ENCODE measurements at regions not wholly inside any gene's neighbourhood (a gene's known extent, or its start where the extent isn't known, plus 50 kb on each side); places are given as distances from the start of the nearest gene placed in this dataset.

DNA sequence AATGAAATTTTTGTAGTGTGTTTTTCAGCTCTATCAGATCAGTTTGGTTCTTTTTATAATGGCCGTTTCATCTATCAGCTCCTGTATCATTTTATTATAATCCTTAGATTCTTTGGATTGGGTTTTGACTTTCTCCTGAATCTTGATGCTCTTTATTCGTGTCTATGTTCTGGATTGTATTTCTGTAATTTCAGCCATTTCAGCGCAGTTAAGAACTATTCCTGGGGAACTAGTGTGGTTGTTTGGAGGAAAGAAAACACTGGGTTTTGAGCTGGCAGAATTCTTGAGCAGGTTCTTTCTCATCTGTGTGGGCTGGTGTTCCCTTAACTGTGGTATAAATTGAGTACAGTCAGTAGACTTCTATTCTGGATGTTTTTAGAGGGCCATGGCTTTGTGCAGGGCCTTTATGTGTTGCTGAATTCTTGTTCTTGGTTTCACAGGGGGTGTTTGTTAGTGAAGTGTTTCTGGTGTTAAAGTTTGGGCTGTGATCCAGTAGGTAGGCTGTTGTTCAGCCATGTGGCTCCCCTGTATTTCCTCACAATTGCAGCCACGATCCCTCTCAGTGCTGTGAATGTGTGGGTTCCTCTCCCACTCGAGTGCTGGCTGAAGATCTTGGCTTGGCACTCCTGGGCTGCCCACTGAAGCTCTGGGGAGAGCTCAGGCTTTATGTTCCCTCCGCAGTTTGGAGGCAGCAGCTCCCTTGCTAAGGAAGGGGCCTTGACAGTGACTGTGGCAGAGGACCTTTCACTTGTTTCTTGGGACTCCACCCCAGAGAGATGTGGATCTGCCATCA lies 56.0 kb upstream of the CCDC190 start:
- 67 to 94% methylated on average over 2 to 6 of the region's 6 CpGs for WGBS, 2 donors (ENCODE audit: low coverage in 1 of 2)
- no peaks in the 10 kb centered on the region for H3K36me3 ChIP-seq
- in situ Hi-C loops (cut with MboI; ENCODE audit: low pct_ligation_motif_present in 1 of 4, low pct_unique_long_range_greater_than_20kb in 1 of 4, low sequenced_read_pairs in 3 of 4) (no loop called here), intact Hi-C loops (cut with DNase I; ENCODE audit: low total_unique reads) (no loop called here)
- DNase-seq: no peak
- H3K27me3 ChIP-seq: no peaks in the 10 kb centered on the region
- H3K27ac ChIP-seq: no peak overlapping the region
- no peak for TF ChIP-seq EP300 (IDR thresholded peaks at IDR 0.05; ENCODE audit: low read depth)
- TF ChIP-seq POLR2A (IDR thresholded peaks at IDR 0.05): no peak
- TF ChIP-seq POLR2AphosphoS5 (IDR thresholded peaks at IDR 0.05): no peak
- TF ChIP-seq CTCF (IDR thresholded peaks at IDR 0.05): no peak
- H3K9me3 ChIP-seq: peaks cover 10 to 12% of the 10 kb centered on the region in 2 donors
- H3K4me1 ChIP-seq: no peaks in the 10 kb centered on the region
- H3K4me3 ChIP-seq: no peak overlapping the region

- no peak for DNase-seq
- no peak overlapping the region for H3K4me3 ChIP-seq
- no peak overlapping the region for H3K27ac ChIP-seq
- in situ Hi-C loops (cut with MboI; ENCODE audit: low pct_ligation_motif_present in 1 of 4, low pct_unique_long_range_greater_than_20kb in 1 of 4, low sequenced_read_pairs in 3 of 4) (no loop called here), intact Hi-C loops (cut with DNase I; ENCODE audit: low total_unique reads) (no loop called here)
- peaks cover 10 to 12% of the 10 kb centered on the region in 2 donors for H3K9me3 ChIP-seq
- no peaks in the 10 kb centered on the region for H3K36me3 ChIP-seq
- no peak for TF ChIP-seq POLR2A (IDR thresholded peaks at IDR 0.05)
- TF ChIP-seq POLR2AphosphoS5 (IDR thresholded peaks at IDR 0.05): no peak
- no peak for TF ChIP-seq CTCF (IDR thresholded peaks at IDR 0.05)
- no peak for TF ChIP-seq EP300 (IDR thresholded peaks at IDR 0.05; ENCODE audit: low read depth)
- no peaks in the 10 kb centered on the region for H3K27me3 ChIP-seq
- no peaks in the 10 kb centered on the region for H3K4me1 ChIP-seq
- 57 to 82% methylated on average over 2 of the region's 2 CpGs for WGBS, 2 donors (ENCODE audit: low coverage in 1 of 2)
These were observed 55.4 kb upstream of the CCDC190 start for GRCh38 chr1:162916407-162916806.

GRCh38 chr1:162914601-162915000 lies 53.6 kb upstream of the CCDC190 start:
- in situ Hi-C loops (cut with MboI; ENCODE audit: low pct_ligation_motif_present in 1 of 4, low pct_unique_long_range_greater_than_20kb in 1 of 4, low sequenced_read_pairs in 3 of 4): no loop called here
- peaks cover 10 to 12% of the 10 kb centered on the region in 2 donors for H3K9me3 ChIP-seq
- no peak overlapping the region for H3K27ac ChIP-seq
- H3K4me3 ChIP-seq: no peak overlapping the region
- no peaks in the 10 kb centered on the region for H3K36me3 ChIP-seq
- no peak for TF ChIP-seq CTCF (IDR thresholded peaks at IDR 0.05)
- no peak for TF ChIP-seq POLR2AphosphoS5 (IDR thresholded peaks at IDR 0.05)
- no peak for TF ChIP-seq EP300 (IDR thresholded peaks at IDR 0.05; ENCODE audit: low read depth)
- intact Hi-C loops (cut with DNase I; ENCODE audit: low total_unique reads): no loop called here
- no peak for DNase-seq
- no peaks in the 10 kb centered on the region for H3K4me1 ChIP-seq
- H3K27me3 ChIP-seq: no peaks in the 10 kb centered on the region

DNA sequence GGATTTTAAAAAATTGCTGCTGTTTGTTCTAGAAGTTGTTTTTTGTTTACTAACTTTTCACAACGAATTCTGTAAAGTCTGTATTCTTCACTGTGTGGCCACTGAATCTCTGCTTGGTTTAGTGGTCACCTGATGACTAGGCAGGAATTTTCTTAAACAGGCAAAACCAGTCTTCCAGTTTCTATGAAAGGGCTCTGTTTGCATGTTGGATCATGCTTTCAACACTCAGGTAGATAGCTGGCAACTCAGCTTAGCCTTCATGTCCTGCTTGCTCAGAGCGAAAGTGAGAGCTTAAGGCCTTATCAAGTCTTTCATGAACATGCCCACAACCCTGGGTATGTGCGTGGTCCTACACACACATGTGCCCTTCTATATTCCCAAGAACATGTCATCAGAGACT lies 52.4 kb upstream of the CCDC190 start:
- Histone ChIP-seq H3K27ac (no peak overlapping the region), H3K36me3 (no peaks in the 10 kb centered on the region), H3K4me1 (no peaks in the 10 kb centered on the region), H3K4me3 (no peak overlapping the region), H3K27me3 (no peaks in the 10 kb centered on the region), H3K9me3 (peaks cover 10 to 12% of the 10 kb centered on the region in 2 donors)
- DNase-seq: no peak
- in situ Hi-C loops (cut with MboI; ENCODE audit: low pct_ligation_motif_present in 1 of 4, low pct_unique_long_range_greater_than_20kb in 1 of 4, low sequenced_read_pairs in 3 of 4) (no loop called here), intact Hi-C loops (cut with DNase I; ENCODE audit: low total_unique reads) (no loop called here)
- TF ChIP-seq POLR2A (IDR thresholded peaks at IDR 0.05): no peak
- no peak for TF ChIP-seq EP300 (IDR thresholded peaks at IDR 0.05; ENCODE audit: low read depth)
- TF ChIP-seq CTCF (IDR thresholded peaks at IDR 0.05): no peak
- TF ChIP-seq POLR2AphosphoS5 (IDR thresholded peaks at IDR 0.05): no peak
- 58 to 65% methylated on average over 2 to 3 of the region's 3 CpGs for WGBS, 2 donors (ENCODE audit: low coverage in 1 of 2)

Data from transverse colon (tissue), 4 donors.